ENCODE measurements at regions not wholly inside any gene's neighbourhood (a gene's known extent, or its start where the extent isn't known, plus 50 kb on each side); places are given as distances from the start of the nearest gene placed in this dataset.

GRCh38 chr14:44030831-44031383 is 476.2 kb downstream of the FSCB start:
- no peaks in the 10 kb centered on the region for H3K27me3 ChIP-seq
- intact Hi-C loops (cut with DNase I; ENCODE audit: low total_unique reads) = no loop called here
- DNase-seq = no peak
- TF ChIP-seq POLR2A (IDR thresholded peaks at IDR 0.05) = no peak
- TF ChIP-seq CTCF (IDR thresholded peaks at IDR 0.05) = no peak
- TF ChIP-seq EP300 (IDR thresholded peaks at IDR 0.05; ENCODE audit: low read depth) = no peak
- no peak for TF ChIP-seq POLR2AphosphoS5 (IDR thresholded peaks at IDR 0.05)
- H3K27ac ChIP-seq = no peak overlapping the region
- WGBS, 2 donors (ENCODE audit: low coverage in 1 of 2) = 40 to 49% methylated on average over 4 of the region's 4 CpGs
- no peaks in the 10 kb centered on the region for H3K9me3 ChIP-seq
- H3K4me1 ChIP-seq = no peaks in the 10 kb centered on the region
- no peak overlapping the region for H3K4me3 ChIP-seq
- H3K36me3 ChIP-seq = no peaks in the 10 kb centered on the region
- in situ Hi-C loops (cut with MboI; ENCODE audit: low pct_ligation_motif_present in 1 of 4, low pct_unique_long_range_greater_than_20kb in 1 of 4, low sequenced_read_pairs in 3 of 4) = no loop called here

GRCh38 chr14:44029933-44030332 is 477.1 kb downstream of the FSCB start:
- H3K27ac ChIP-seq = no peak overlapping the region
- no peak for DNase-seq
- no peak for TF ChIP-seq POLR2A (IDR thresholded peaks at IDR 0.05)
- no peak for TF ChIP-seq CTCF (IDR thresholded peaks at IDR 0.05)
- no peak for TF ChIP-seq POLR2AphosphoS5 (IDR thresholded peaks at IDR 0.05)
- no peak for TF ChIP-seq EP300 (IDR thresholded peaks at IDR 0.05; ENCODE audit: low read depth)
- H3K9me3 ChIP-seq = no peaks in the 10 kb centered on the region
- no peak overlapping the region for H3K4me3 ChIP-seq
- H3K36me3 ChIP-seq = no peaks in the 10 kb centered on the region
- in situ Hi-C loops (cut with MboI; ENCODE audit: low pct_ligation_motif_present in 1 of 4, low pct_unique_long_range_greater_than_20kb in 1 of 4, low sequenced_read_pairs in 3 of 4) (no loop called here), intact Hi-C loops (cut with DNase I; ENCODE audit: low total_unique reads) (no loop called here)
- no peaks in the 10 kb centered on the region for H3K4me1 ChIP-seq
- no peaks in the 10 kb centered on the region for H3K27me3 ChIP-seq

- no peak for DNase-seq
- Histone ChIP-seq H3K9me3 (no peaks in the 10 kb centered on the region), H3K27me3 (no peaks in the 10 kb centered on the region), H3K36me3 (no peaks in the 10 kb centered on the region), H3K4me1 (no peaks in the 10 kb centered on the region), H3K27ac (no peak overlapping the region), H3K4me3 (no peak overlapping the region)
- 49 to 63% methylated on average over 3 of the region's 3 CpGs for WGBS, 2 donors (ENCODE audit: low coverage in 1 of 2)
- intact Hi-C loops (cut with DNase I; ENCODE audit: low total_unique reads) (no loop called here), in situ Hi-C loops (cut with MboI; ENCODE audit: low pct_ligation_motif_present in 1 of 4, low pct_unique_long_range_greater_than_20kb in 1 of 4, low sequenced_read_pairs in 3 of 4) (no loop called here)
- TF ChIP-seq EP300 (IDR thresholded peaks at IDR 0.05; ENCODE audit: low read depth) = no peak
Observed at GRCh38 chr14:44027397-44027796, 479.7 kb downstream of the FSCB start.

- Histone ChIP-seq H3K4me1 (no peaks in the 10 kb centered on the region), H3K27ac (no peak overlapping the region), H3K4me3 (no peak overlapping the region), H3K27me3 (no peaks in the 10 kb centered on the region), H3K9me3 (no peaks in the 10 kb centered on the region), H3K36me3 (no peaks in the 10 kb centered on the region)
- intact Hi-C loops (cut with DNase I; ENCODE audit: low total_unique reads) = no loop called here
- no peak for DNase-seq
- in situ Hi-C loops (cut with MboI; ENCODE audit: low pct_ligation_motif_present in 1 of 4, low pct_unique_long_range_greater_than_20kb in 1 of 4, low sequenced_read_pairs in 3 of 4) = no loop called here
- TF ChIP-seq POLR2AphosphoS5 (IDR thresholded peaks at IDR 0.05) (no peak), EP300 (IDR thresholded peaks at IDR 0.05; ENCODE audit: low read depth) (no peak), CTCF (IDR thresholded peaks at IDR 0.05) (no peak), POLR2A (IDR thresholded peaks at IDR 0.05) (no peak)
Observed at GRCh38 chr14:44010595-44010994, 496.5 kb downstream of the FSCB start.

- in situ Hi-C loops (cut with MboI; ENCODE audit: low pct_ligation_motif_present in 1 of 4, low pct_unique_long_range_greater_than_20kb in 1 of 4, low sequenced_read_pairs in 3 of 4) (no loop called here), intact Hi-C loops (cut with DNase I; ENCODE audit: low total_unique reads) (no loop called here)
- 12 to 32% methylated on average over 3 of the region's 3 CpGs for WGBS, 2 donors (ENCODE audit: low coverage in 1 of 2)
- H3K27me3 ChIP-seq = no peaks in the 10 kb centered on the region
- no peak for DNase-seq
- no peak overlapping the region for H3K4me3 ChIP-seq
- no peak overlapping the region for H3K27ac ChIP-seq
- no peaks in the 10 kb centered on the region for H3K4me1 ChIP-seq
- H3K36me3 ChIP-seq = no peaks in the 10 kb centered on the region
- no peaks in the 10 kb centered on the region for H3K9me3 ChIP-seq
- TF ChIP-seq EP300 (IDR thresholded peaks at IDR 0.05; ENCODE audit: low read depth) (no peak), CTCF (IDR thresholded peaks at IDR 0.05) (no peak), POLR2AphosphoS5 (IDR thresholded peaks at IDR 0.05) (no peak), POLR2A (IDR thresholded peaks at IDR 0.05) (no peak)
Observed at GRCh38 chr14:44010071-44010470, 497.0 kb downstream of the FSCB start.
